ENCODE measurements at regions not wholly inside any gene's neighbourhood (a gene's known extent, or its start where the extent isn't known, plus 50 kb on each side); places are given as distances from the start of the nearest gene placed in this dataset.

- Histone ChIP-seq H3K36me3 (ENCODE audit: control insufficient read depth, insufficient read depth, low read length) (no peaks in the 10 kb centered on the region), H3K27ac (ENCODE audit: insufficient read depth, low read length, poor library complexity, severe bottlenecking) (no peak overlapping the region), H3K27me3 (replicated peaks; ENCODE audit: control insufficient read depth, insufficient read depth, low read length, poor library complexity, severe bottlenecking) (no peaks in the 10 kb centered on the region), H3K4me3 (ENCODE audit: insufficient read depth, low read depth, low read length, poor library complexity, severe bottlenecking) (no peak overlapping the region), H3K4me1 (ENCODE audit: control insufficient read depth, insufficient read depth, low read length, poor library complexity, severe bottlenecking) (no peaks in the 10 kb centered on the region), H3K9me3 (ENCODE audit: control insufficient read depth, low read length) (no peaks in the 10 kb centered on the region)
- no peak for DNase-seq
These were observed 1216.0 kb upstream of the PCDH20 start for GRCh38 chr13:62631619-62632018.

GRCh38 chr13:62631124-62631523 lies 1215.5 kb upstream of the PCDH20 start:
- no peaks in the 10 kb centered on the region for H3K9me3 ChIP-seq (ENCODE audit: control insufficient read depth, low read length)
- H3K4me1 ChIP-seq (ENCODE audit: control insufficient read depth, insufficient read depth, low read length, poor library complexity, severe bottlenecking): no peaks in the 10 kb centered on the region
- no peak for DNase-seq
- no peaks in the 10 kb centered on the region for H3K36me3 ChIP-seq (ENCODE audit: control insufficient read depth, insufficient read depth, low read length)
- H3K27ac ChIP-seq (ENCODE audit: insufficient read depth, low read length, poor library complexity, severe bottlenecking): no peak overlapping the region
- no peak overlapping the region for H3K4me3 ChIP-seq (ENCODE audit: insufficient read depth, low read depth, low read length, poor library complexity, severe bottlenecking)
- no peaks in the 10 kb centered on the region for H3K27me3 ChIP-seq (replicated peaks; ENCODE audit: control insufficient read depth, insufficient read depth, low read length, poor library complexity, severe bottlenecking)

GRCh38 chr13:62629618-62630017 lies 1214.0 kb upstream of the PCDH20 start:
- Histone ChIP-seq H3K36me3 (ENCODE audit: control insufficient read depth, insufficient read depth, low read length) (no peaks in the 10 kb centered on the region), H3K27ac (ENCODE audit: insufficient read depth, low read length, poor library complexity, severe bottlenecking) (no peak overlapping the region), H3K4me3 (ENCODE audit: insufficient read depth, low read depth, low read length, poor library complexity, severe bottlenecking) (no peak overlapping the region), H3K27me3 (replicated peaks; ENCODE audit: control insufficient read depth, insufficient read depth, low read length, poor library complexity, severe bottlenecking) (no peaks in the 10 kb centered on the region), H3K4me1 (ENCODE audit: control insufficient read depth, insufficient read depth, low read length, poor library complexity, severe bottlenecking) (no peaks in the 10 kb centered on the region), H3K9me3 (ENCODE audit: control insufficient read depth, low read length) (no peaks in the 10 kb centered on the region)
- no peak for DNase-seq

- Histone ChIP-seq H3K36me3 (ENCODE audit: control insufficient read depth, insufficient read depth, low read length) (no peaks in the 10 kb centered on the region), H3K27ac (ENCODE audit: insufficient read depth, low read length, poor library complexity, severe bottlenecking) (no peak overlapping the region), H3K9me3 (ENCODE audit: control insufficient read depth, low read length) (no peaks in the 10 kb centered on the region), H3K4me3 (ENCODE audit: insufficient read depth, low read depth, low read length, poor library complexity, severe bottlenecking) (no peak overlapping the region), H3K4me1 (ENCODE audit: control insufficient read depth, insufficient read depth, low read length, poor library complexity, severe bottlenecking) (no peaks in the 10 kb centered on the region), H3K27me3 (replicated peaks; ENCODE audit: control insufficient read depth, insufficient read depth, low read length, poor library complexity, severe bottlenecking) (no peaks in the 10 kb centered on the region)
- DNase-seq: no peak
These were observed 1211.6 kb upstream of the PCDH20 start for GRCh38 chr13:62627226-62627625.

- no peaks in the 10 kb centered on the region for H3K27me3 ChIP-seq (replicated peaks; ENCODE audit: control insufficient read depth, insufficient read depth, low read length, poor library complexity, severe bottlenecking)
- H3K9me3 ChIP-seq (ENCODE audit: control insufficient read depth, low read length): no peaks in the 10 kb centered on the region
- no peak for DNase-seq
These were observed 1211.1 kb upstream of the PCDH20 start for GRCh38 chr13:62626771-62627170.

GRCh38 chr13:62625214-62625881 lies 1209.7 kb upstream of the PCDH20 start:
- Histone ChIP-seq H3K36me3 (ENCODE audit: control insufficient read depth, insufficient read depth, low read length) (no peaks in the 10 kb centered on the region), H3K4me3 (ENCODE audit: insufficient read depth, low read depth, low read length, poor library complexity, severe bottlenecking) (no peak overlapping the region), H3K4me1 (ENCODE audit: control insufficient read depth, insufficient read depth, low read length, poor library complexity, severe bottlenecking) (no peaks in the 10 kb centered on the region), H3K9me3 (ENCODE audit: control insufficient read depth, low read length) (no peaks in the 10 kb centered on the region), H3K27ac (ENCODE audit: insufficient read depth, low read length, poor library complexity, severe bottlenecking) (no peak overlapping the region), H3K27me3 (replicated peaks; ENCODE audit: control insufficient read depth, insufficient read depth, low read length, poor library complexity, severe bottlenecking) (no peaks in the 10 kb centered on the region)
- no peak for DNase-seq

More at GRCh38 chr13:62626771-62627170, 1211.1 kb upstream of the PCDH20 start:
- Histone ChIP-seq H3K4me1 (ENCODE audit: control insufficient read depth, insufficient read depth, low read length, poor library complexity, severe bottlenecking) (no peaks in the 10 kb centered on the region), H3K4me3 (ENCODE audit: insufficient read depth, low read depth, low read length, poor library complexity, severe bottlenecking) (no peak overlapping the region), H3K27ac (ENCODE audit: insufficient read depth, low read length, poor library complexity, severe bottlenecking) (no peak overlapping the region), H3K36me3 (ENCODE audit: control insufficient read depth, insufficient read depth, low read length) (no peaks in the 10 kb centered on the region)

GRCh38 chr13:62613819-62614218 lies 1198.2 kb upstream of the PCDH20 start:
- no peak overlapping the region for H3K4me3 ChIP-seq (ENCODE audit: insufficient read depth, low read depth, low read length, poor library complexity, severe bottlenecking)
- H3K36me3 ChIP-seq (ENCODE audit: control insufficient read depth, insufficient read depth, low read length): no peaks in the 10 kb centered on the region
- no peaks in the 10 kb centered on the region for H3K27me3 ChIP-seq (replicated peaks; ENCODE audit: control insufficient read depth, insufficient read depth, low read length, poor library complexity, severe bottlenecking)
- no peaks in the 10 kb centered on the region for H3K4me1 ChIP-seq (ENCODE audit: control insufficient read depth, insufficient read depth, low read length, poor library complexity, severe bottlenecking)
- no peak overlapping the region for H3K27ac ChIP-seq (ENCODE audit: insufficient read depth, low read length, poor library complexity, severe bottlenecking)
- H3K9me3 ChIP-seq (ENCODE audit: control insufficient read depth, low read length): no peaks in the 10 kb centered on the region
- no peak for DNase-seq

GRCh38 chr13:62611343-62611742 lies 1195.7 kb upstream of the PCDH20 start:
- no peak overlapping the region for H3K27ac ChIP-seq (ENCODE audit: insufficient read depth, low read length, poor library complexity, severe bottlenecking)
- no peaks in the 10 kb centered on the region for H3K27me3 ChIP-seq (replicated peaks; ENCODE audit: control insufficient read depth, insufficient read depth, low read length, poor library complexity, severe bottlenecking)
- no peaks in the 10 kb centered on the region for H3K4me1 ChIP-seq (ENCODE audit: control insufficient read depth, insufficient read depth, low read length, poor library complexity, severe bottlenecking)
- DNase-seq: no peak
- H3K36me3 ChIP-seq (ENCODE audit: control insufficient read depth, insufficient read depth, low read length): no peaks in the 10 kb centered on the region
- H3K4me3 ChIP-seq (ENCODE audit: insufficient read depth, low read depth, low read length, poor library complexity, severe bottlenecking): no peak overlapping the region
- H3K9me3 ChIP-seq (ENCODE audit: control insufficient read depth, low read length): no peaks in the 10 kb centered on the region

- no peaks in the 10 kb centered on the region for H3K27me3 ChIP-seq (replicated peaks; ENCODE audit: control insufficient read depth, insufficient read depth, low read length, poor library complexity, severe bottlenecking)
- H3K4me3 ChIP-seq (ENCODE audit: insufficient read depth, low read depth, low read length, poor library complexity, severe bottlenecking): no peak overlapping the region
- no peak for DNase-seq
- H3K9me3 ChIP-seq (ENCODE audit: control insufficient read depth, low read length): no peaks in the 10 kb centered on the region
- no peak overlapping the region for H3K27ac ChIP-seq (ENCODE audit: insufficient read depth, low read length, poor library complexity, severe bottlenecking)
- H3K4me1 ChIP-seq (ENCODE audit: control insufficient read depth, insufficient read depth, low read length, poor library complexity, severe bottlenecking): no peaks in the 10 kb centered on the region
- H3K36me3 ChIP-seq (ENCODE audit: control insufficient read depth, insufficient read depth, low read length): no peaks in the 10 kb centered on the region
These were observed 1183.1 kb upstream of the PCDH20 start for GRCh38 chr13:62598708-62599107.

GRCh38 chr13:62595976-62596375 lies 1180.3 kb upstream of the PCDH20 start:
- no peak for DNase-seq
- H3K4me3 ChIP-seq (ENCODE audit: insufficient read depth, low read depth, low read length, poor library complexity, severe bottlenecking): no peak overlapping the region
- H3K9me3 ChIP-seq (ENCODE audit: control insufficient read depth, low read length): no peaks in the 10 kb centered on the region
- H3K27ac ChIP-seq (ENCODE audit: insufficient read depth, low read length, poor library complexity, severe bottlenecking): no peak overlapping the region
- H3K4me1 ChIP-seq (ENCODE audit: control insufficient read depth, insufficient read depth, low read length, poor library complexity, severe bottlenecking): no peaks in the 10 kb centered on the region
- no peaks in the 10 kb centered on the region for H3K36me3 ChIP-seq (ENCODE audit: control insufficient read depth, insufficient read depth, low read length)
- no peaks in the 10 kb centered on the region for H3K27me3 ChIP-seq (replicated peaks; ENCODE audit: control insufficient read depth, insufficient read depth, low read length, poor library complexity, severe bottlenecking)

Data from effector memory CD4-positive, alpha-beta T cell (primary cell).